Esophagus squamous epithelium (tissue), 4 donors: ENCODE measurements at regions not wholly inside any gene's neighbourhood (a gene's known extent, or its start where the extent isn't known, plus 50 kb on each side); places are given as distances from the start of the nearest gene placed in this dataset.

ENCODE experiments used
- POLR2A ChIP-seq, 4 donors: fragments of 450-650 bp; IDR thresholded peaks; one replicate each; pipeline ENCODE4 v1.6.1; 2017; ENCODE audit warnings: antibody characterized with exemption in 4 of 4, mild to moderate bottlenecking in 4 of 4, moderate library complexity in 3 of 4
- TF ChIP-seq, protein P1 (sequence below), 6 experiments: fragments of 450-650 bp in 4 of 6; fragments of 200-600 bp in 2 of 6; sonication (generic) in 2 of 6; IDR thresholded peaks; one replicate each; pipeline ENCODE4 v1.5.1; 2016 to 2019; ENCODE audit warnings: antibody characterized with exemption in 6 of 6, mild to moderate bottlenecking in 4 of 6, moderate library complexity in 4 of 6

DNA sequence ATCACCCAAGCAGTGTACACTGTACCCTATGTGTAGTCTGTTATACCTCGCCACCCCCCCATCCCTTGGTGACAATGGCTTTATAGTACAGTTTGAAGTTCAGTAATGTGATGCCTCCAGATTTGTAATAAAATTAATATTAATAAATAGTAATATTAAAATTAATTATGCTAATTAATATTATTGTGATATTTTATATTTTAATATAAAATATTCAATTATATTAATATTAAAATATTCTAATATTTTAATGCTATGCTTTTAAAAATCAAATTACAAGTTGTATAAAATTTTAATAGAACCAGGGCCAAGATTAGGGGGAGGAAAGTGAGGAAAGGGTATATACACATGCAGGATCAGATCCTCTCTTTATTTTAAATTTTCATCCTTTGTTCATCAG, 147.7 kb upstream of the MAP3K1 start:
- TF ChIP-seq, protein P1, sequence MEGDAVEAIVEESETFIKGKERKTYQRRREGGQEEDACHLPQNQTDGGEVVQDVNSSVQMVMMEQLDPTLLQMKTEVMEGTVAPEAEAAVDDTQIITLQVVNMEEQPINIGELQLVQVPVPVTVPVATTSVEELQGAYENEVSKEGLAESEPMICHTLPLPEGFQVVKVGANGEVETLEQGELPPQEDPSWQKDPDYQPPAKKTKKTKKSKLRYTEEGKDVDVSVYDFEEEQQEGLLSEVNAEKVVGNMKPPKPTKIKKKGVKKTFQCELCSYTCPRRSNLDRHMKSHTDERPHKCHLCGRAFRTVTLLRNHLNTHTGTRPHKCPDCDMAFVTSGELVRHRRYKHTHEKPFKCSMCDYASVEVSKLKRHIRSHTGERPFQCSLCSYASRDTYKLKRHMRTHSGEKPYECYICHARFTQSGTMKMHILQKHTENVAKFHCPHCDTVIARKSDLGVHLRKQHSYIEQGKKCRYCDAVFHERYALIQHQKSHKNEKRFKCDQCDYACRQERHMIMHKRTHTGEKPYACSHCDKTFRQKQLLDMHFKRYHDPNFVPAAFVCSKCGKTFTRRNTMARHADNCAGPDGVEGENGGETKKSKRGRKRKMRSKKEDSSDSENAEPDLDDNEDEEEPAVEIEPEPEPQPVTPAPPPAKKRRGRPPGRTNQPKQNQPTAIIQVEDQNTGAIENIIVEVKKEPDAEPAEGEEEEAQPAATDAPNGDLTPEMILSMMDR (IDR thresholded peaks at IDR 0.05), result no peak
- TF ChIP-seq POLR2A (IDR thresholded peaks at IDR 0.05), result no peak
